Middle frontal gyrus (tissue), 1 donor: ENCODE measurements at regions not wholly inside any gene's neighbourhood (a gene's known extent, or its start where the extent isn't known, plus 50 kb on each side); places are given as distances from the start of the nearest gene placed in this dataset.

Experiments
- DNase-seq: peaks from one replicate; pipeline ENCODE4 v3.0.0-alpha.2; 2015; ENCODE audit warnings: low spot score; ENCODE audit errors: extremely low spot score

DNA sequence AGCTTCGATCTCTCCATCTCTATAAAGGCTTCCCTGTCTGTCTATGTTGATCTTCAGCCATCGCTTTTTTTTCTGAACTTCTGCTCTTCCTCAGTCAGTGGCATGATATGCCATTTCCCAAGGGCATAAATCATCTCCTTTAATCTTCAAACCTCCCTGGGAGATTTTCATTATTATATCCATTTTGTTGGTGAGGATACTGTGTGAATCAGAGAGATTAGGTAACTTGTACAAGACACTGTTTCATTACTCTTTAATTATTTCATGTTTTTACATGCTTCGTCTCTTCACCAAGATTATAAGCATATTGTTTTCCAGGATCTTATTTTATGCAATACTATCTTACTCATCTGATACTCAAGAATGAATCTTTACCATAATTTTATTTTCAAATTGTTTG is 124.8 kb upstream of the ATP11B start:
- no peak for DNase-seq

DNA sequence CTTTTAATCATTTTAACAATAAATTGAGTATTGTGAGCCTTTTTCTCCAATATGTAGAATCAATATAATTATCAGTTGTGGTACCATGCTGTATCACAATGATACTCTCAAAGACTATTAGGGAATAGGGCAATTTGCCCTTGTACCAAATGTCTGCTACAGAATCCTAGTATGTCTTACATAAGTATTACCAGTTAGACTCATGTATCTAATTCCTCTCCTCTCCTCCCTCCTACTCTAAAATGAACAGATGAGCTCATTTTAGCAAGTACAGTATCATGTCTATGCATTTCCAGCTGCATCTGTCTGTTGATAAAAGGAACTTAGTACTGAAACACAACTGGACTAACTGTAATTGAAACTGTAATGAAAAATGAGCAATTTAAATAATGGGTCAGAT is 124.3 kb upstream of the ATP11B start:
- no peak for DNase-seq

DNA sequence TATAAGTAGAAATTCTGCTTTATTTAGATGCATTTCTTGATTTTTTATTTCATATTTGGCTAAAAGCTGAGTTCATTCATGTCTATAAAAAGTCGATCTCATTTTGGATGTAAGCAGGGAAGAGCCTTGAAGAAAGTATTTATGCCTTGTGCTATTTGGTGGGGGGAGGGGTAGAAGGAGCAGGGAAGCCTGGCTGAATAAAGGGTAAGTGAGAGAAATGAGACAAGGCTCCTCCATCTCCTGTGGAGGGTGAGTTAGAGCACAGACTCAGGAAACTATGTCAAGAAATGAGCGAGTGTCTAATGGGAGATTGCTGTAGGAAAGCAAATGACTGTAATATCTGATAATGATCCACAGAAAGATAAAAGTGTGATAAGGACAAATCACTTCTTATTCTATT is 121.8 kb upstream of the ATP11B start:
- DNase-seq = no peak

DNA sequence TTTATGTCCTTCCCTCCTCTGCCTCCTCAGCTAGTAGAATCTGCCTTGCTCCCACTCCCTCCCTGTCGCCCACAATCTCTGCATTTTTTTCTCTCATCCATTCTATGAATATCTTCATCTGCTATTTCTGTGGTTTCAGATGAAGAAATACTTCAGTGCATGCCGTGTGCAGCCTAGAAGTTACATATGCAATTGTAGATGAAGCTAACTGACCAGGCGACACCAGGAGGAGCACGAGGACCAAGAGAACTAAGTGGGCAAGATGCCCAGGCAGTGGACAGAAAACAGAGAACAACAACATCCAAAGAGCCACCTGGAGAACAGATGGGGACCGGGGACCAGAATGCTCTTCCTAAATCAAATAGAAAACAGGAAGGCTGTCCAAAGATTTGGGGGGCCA is 121.4 kb upstream of the ATP11B start:
- DNase-seq = no peak

DNA sequence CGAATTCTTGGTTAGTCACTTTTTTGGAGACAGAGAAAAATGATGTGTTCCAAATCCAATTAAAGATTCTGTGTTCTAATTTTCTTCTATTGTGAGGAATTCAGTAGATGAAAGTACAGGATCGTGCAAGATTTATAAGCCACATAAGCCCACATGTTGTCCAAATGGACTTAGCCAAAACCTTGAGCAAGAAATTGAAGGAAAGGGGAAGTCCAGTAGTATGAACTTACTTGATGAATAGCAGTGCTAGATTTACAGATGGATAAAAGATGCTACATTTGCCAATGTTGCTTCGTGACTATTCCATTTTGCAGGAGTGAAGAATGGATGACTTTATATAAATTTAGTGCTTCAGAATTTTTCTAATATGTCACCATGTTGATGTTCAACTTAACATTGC is 120.0 kb upstream of the ATP11B start:
- DNase-seq = no peak

DNA sequence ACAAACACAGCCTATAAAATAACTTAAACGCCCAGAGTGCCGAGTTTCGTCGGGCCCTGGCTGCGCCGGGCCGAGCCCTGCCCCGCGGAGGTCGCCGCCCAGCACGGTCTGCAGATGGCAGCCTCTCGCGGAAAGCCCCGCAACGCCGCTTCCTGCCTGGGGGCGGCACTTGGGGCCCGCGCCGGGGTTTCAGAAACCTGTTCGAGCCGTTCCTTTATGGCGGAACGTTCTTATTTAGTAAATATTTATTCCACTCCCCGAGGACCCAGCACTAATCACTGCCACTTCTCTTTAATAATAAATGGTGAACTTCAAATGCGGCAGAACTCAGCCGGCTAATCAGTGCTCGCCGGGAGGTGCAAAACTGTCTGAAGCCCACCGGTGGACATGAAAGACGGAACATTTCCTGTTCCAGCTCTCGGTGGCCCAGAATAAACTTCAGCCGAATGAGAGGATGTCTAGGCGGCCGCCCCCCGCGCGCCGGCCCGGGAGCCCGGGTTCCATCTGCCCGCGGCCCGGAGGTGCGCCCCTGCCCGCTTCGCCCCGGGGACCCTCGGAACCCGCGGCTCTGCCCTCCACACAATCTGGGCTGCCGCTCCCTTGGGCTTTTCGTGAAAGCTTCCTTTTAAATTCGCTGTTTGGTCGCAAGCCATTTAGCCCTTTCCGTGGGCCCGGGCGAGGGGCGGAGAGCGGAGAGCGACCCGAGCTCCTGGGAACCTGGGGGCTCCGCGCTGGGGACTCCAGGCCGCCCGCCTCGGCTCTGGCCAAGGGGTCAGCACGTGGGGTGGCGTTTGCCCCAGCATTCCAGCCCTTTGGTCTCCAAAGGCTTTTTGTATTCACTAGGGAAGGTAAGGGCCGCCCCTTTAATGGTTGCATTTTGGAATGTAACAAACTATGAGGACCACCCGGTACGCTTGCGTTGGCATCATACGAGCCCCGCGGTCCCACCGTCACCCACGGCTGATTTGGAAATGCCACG is 110.8 kb upstream of the ATP11B start:
- no peak for DNase-seq

DNA sequence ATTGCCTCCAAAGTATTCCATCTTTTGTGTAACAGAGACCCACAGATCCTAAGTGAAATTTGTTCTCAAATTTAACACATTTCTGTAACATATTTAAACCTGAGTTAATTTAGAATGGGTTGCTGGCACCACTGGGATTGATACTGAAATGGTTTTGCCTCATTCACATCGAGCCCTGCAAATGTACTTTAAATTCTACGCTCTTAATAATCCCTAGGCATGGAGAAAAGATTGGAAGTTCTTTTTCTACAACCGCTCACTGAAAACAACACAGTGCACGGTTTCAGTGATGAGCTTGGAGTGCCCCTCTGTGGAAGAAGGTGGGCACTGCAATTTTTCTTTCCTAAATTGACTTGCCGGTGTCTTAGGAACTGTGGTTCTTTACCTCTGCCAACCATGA is 109.9 kb upstream of the ATP11B start:
- DNase-seq = peak; percentile 76

DNA sequence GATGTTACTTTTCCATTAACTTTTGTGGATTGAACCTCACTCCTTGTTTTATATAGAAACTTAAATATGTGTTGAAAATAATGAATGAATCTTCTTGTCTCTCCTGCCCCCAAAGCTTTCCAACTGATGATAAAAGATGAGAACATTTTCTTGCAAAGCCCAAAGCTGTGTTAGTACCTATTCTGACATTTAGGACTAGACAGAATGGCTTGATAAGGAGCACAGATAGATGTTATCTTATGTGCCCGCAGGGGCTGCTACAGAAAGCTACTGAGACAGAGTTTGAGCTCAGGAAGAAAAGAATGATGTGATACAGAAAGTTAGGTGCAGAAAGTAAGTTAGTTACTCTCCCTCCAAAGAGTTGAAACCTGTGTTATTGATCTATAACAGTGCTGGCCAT is 109.4 kb upstream of the ATP11B start:
- no peak for DNase-seq

DNA sequence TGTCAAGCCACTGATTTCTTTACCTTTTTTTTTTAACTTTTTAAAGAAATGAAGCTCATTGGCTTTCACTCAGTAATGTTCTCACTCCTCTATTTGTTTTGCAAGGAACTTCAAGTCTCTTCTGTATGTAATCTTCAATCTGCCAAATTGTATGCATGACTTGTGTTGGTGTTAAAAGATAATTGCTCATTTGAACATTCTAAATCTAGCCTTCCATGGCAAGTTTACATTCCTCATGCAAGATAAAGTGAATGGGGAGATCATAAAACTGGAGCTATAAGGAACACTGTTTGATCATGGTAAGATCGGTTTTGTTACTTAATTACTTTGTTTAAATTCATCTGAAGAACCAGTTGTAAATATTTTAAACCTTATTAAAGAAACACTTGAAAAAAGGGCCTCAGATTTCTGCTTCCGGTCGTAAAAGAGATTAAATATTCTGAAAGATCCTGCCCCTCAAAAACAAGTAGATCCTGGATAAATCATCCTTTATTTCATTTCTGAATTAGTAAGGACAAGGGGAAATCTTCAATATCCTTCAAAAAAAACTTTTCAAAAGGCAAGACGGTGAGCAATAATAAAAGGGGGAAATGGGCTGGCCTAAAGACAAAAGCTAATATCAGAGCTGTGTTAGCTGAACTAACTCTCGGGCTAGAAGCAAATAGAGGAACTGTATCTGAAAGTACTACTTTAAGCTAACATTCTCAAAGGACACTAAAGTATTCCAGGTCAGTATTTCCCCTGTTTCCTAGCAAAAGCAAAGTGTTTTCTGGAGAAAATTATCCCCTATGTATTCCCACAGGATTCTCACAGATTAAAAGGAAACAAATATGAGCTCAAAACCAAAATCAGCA is 107.0 kb upstream of the ATP11B start:
- DNase-seq = no peak

DNA sequence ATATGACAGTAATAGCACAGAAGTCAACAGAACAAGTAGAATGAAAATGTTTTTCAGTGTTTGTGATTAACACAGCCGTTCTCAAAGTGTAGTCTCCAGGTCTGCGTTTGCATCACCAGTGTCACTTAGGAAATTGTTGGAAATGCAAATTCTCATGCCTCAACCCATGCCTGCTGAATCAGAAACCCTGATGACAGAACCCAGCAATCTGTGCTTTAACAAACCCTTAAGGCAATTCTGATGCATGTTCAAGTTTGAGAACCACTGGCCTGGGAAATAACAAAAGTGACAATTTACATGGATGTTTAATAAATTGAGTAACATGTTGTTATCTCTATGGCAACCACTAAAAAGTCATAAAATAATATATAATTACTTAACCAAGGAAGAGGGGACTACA is 103.1 kb upstream of the ATP11B start:
- no peak for DNase-seq

DNA sequence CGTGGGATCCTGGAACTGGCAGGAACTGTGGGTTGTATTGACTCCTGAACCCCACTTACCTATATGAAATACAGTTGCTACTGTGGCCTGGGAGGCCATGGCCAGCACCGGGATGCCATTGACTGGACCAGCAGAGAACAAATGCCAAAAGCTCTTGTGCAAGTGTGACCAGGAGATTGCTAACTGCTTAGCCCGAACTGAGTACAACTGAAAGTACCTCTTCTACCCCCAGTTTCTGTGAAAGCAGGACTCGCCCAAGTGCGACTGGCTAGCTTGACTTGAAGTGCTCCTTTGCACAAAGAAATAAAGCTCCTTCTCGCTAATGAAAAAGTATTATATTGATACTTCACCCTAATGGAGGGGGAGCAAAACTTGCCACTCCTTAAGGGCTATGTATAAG is 101.3 kb upstream of the ATP11B start:
- DNase-seq = no peak

DNA sequence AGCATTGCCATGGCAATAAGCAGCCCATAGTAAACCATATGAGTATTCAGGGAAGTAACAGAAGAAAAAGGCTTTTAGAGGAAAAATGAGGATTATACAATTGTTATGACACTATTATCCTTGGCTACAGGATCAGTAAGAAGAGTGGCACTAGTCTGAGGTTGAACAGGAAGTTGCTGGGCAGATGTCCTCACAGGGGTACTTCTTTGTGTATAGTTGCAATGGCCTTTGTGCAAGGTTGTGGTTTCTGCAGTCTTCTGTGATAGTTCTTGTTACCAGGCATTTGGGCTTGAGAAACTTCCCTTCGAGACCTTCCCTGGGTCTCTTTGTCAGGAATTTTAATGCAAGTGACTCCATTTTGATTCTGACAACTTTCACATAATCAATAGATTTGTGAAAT is 100.6 kb upstream of the ATP11B start:
- no peak for DNase-seq

DNA sequence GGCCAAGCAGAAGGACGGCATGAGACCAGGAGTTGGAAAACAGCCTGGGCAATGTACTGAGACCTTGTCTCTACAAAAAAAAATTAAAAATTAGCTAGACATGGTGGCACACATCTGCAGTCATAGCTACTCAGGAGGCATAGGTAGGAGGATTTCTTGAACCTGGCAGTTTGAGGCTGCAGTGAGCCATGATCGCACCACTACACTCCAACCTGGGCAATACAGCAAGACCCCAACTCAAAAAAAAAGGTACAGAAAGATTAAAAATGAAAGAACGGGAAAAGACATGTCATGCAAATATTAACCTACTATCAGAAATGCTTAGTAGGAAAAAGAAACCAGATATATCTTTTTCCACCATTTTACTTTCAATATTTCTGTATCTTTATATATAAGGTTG is 99.6 kb upstream of the ATP11B start:
- DNase-seq = no peak

DNA sequence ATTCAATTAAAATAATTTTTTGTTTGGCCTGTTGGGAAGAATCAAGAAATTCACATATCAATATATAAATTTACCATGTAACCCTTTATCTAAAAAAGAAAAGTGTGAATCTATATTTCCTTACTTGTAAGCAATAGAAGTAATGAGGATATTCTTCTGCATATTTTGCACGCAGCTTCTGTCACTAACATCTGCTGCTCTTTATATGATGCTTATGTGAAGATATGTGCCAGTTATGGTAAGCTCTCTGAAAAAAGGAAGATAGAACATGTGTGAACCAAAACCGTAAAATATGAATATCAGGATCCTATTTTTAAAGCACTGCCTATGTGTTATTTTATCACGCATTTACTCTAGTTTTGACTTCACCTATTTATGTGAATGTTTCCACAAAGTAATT is 96.4 kb upstream of the ATP11B start:
- no peak for DNase-seq

DNA sequence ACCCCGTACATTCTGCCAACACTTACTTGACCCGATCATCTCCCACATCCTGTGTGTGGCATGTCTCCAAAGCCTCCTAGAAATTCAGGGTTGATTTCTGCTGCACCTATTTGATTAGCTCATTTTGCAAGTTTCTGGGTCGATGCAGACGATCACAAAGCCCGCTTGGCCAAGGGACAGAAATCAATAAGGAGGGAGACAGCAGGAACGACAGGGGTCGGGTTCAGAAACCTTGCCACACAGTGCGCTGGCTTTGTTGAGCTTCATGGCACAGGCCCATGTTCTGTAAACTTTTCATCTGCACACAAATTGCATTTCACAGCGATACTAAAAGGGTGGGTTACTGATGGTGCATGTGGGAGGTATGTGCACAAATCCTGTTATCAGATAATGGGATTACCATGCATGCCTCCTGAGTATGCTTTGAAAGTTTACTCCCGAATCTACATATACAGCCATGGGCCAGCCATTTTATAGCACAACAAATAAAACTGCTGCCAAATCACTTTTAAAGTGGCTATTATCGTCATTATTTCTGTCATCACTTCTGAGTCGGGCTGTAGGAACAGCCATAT is 95.9 kb upstream of the ATP11B start:
- DNase-seq = no peak

DNA sequence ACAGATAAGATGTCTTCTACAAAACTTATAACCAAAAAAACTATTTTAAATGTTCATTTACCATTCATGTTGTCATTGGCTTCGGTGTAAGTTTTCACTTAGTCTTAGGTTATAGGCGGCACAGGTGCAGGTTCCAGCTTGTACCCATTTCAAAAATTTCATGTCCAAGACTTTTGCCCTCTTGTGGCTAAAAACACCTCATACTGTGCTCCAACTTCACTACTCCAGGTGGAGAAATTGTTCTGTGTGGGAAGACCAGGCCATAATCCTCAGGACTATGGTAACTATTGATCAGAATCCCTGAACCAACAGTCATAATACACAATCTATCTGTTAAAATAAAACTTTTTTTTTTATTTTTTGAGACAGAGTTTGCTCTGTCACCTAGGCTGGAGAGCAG is 95.2 kb upstream of the ATP11B start:
- DNase-seq = no peak

DNA sequence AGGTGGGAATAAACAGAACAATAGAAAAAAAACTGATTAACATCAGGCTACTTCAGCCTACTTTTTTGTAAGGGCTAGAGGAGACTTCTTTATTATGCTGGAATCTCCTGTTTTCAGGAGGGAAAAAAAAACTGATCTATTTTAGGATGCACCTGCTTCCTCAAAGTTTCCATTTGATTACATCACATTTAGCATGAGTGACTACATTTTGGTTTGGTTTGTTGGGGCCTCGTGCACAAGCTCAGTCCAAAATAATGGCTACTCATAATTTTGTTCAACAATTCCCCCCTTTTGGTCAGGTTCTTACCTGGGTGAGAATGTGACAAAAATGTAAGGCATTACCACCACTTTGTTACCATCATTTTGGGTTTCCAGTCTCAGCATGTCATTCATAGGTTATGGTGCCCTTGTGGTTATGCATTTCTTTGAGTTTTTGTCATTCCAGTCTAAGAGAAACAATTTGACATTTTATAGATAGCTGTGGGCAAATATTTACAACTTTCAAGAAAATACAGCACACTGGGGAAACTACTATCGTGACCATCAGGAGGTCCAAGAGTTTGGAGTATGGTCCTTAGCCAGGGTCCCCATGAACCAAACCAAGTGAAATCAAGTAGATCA is 93.6 kb upstream of the ATP11B start:
- DNase-seq = no peak

DNA sequence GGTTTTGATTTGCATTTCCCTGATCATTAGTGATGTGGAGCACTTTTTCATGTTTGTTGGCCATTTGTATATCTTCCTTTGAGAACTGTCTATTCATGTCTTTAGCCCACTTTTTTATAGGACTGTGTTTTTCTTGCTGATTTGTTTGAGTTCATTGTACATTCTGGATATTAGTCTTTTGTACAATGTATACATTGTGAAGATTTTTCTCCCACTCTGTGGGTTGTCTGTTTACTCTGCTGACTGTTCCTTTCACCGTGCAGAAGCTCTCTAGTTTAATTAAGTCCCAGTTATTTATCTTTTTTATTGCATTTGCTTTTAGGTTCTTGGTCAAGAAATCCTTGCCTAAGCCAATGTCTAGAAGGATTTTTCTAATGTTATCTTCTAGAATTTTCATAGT is 91.1 kb upstream of the ATP11B start:
- no peak for DNase-seq

DNA sequence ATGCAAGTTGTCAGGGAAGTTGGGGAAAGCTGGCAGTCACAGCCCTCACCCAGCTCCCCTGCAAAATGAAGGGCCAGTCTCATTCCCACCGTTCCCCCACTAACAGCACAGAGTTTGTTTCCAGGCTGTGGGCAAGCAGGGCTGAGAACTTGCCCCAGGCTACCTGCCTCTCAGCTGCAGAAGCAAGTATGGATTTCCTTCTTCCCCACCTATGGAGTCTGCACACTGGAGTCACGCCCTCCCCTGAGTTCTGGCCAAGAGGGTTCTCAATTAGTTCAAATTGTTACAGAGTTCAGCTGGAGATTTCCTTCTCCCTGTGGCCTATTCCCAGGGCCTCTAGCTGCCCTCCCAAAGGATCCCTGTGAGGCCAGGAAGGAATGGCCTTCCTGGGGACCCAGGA is 90.1 kb upstream of the ATP11B start:
- no peak for DNase-seq

DNA sequence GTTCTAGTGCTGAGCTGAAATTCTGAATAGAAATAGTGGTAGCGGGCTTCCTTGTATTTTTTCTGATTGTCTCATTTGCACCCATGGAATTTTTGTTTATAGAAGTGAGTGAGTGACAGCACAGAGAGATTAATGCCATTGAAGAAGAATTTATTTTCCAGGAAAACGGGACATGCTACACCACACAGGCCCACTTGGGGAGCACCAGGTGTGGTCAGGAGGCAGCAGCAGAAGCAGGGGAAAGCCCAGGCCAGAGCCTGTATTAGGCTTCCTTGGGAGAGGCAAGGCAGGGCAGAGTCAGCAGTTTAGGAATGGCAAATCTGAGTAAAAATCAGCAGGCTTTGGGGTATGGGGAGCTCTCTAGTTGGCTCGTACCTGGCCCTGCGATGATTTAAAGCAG is 88.4 kb upstream of the ATP11B start:
- no peak for DNase-seq

DNA sequence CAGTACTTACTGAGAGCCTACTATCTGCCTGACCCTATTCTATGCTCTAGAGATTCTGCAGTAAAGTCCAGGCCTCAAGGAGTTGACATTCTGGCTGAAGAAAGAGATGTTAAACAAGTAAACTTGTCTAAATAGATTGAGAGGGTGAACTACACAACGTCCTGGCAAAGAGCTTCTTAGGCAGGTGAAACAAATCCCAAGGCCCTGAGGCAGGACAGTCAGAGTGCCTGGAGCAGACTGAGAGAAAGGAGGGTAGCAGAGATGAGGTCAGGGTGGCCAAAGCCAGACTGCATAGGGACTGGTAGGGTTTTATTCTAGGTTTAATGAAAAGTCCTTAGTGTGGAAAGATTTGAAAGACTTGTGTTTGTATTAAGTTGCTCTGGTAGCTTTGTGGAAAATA is 84.5 kb upstream of the ATP11B start:
- no peak for DNase-seq

DNA sequence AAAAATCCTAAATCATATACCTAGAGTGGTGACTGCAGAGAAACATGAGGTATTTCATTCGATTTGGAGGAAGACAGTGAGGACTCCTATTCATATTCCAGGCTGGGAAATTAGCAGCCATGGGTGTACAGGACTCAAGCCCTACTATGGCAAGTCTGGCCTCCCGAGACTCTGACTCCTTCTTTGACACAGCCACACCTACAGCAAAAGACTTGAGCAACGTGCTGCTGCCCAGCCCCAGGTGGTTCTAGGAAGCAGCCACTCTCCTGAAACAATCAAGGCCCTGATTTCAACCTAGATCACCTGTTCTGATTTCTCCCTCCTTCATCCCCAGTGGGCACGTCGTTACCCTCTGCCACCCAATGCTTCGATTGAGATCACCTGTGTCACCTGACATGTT is 84.0 kb upstream of the ATP11B start:
- no peak for DNase-seq
